ENCODE measurements at regions not wholly inside any gene's neighbourhood (a gene's known extent, or its start where the extent isn't known, plus 50 kb on each side); places are given as distances from the start of the nearest gene placed in this dataset.
A peak's percentile ranks its signal among the peaks of the same experiment; 100 is the strongest.

- ChIA-PET CTCF (interaction anchor here (0.7 kb wide), 2 partner anchors 8 to 15 kb away, joined by 3 read pairs; no protein-coding TSS in a partner anchor), POLR2A (no interaction called here)
- Histone ChIP-seq H3K4me3 (ENCODE audit: low read depth, low read length) (no peak overlapping the region), H3K27ac (ENCODE audit: extremely low read depth, low read depth, low read length) (no peak overlapping the region), H3K4me1 (ENCODE audit: control insufficient read depth, insufficient read depth, low read length) (no peaks in the 10 kb centered on the region; the same call in 1 of the 2 replicates), H3K9me3 (ENCODE audit: control insufficient read depth, insufficient read depth, low read depth, low read length) (no peaks in the 10 kb centered on the region), H3K36me3 (ENCODE audit: control insufficient read depth in 2 of 2, insufficient read depth in 1 of 2, low read length in 2 of 2) (no peaks in the 10 kb centered on the region)
- TF ChIP-seq KLF16 (tag by site-specific recombination; IDR thresholded peaks at IDR 0.05) (no peak), ZNF639 (tag by site-specific recombination; IDR thresholded peaks at IDR 0.05) (no peak), ZFP3 (tag by site-specific recombination; IDR thresholded peaks at IDR 0.05; ENCODE audit: low read depth) (no peak), ZNF10 (tag by site-specific recombination; IDR thresholded peaks at IDR 0.05) (0 out of 2 replicates have a peak, but pooled peaks have one; percentile 21), ZNF433 (tag by site-specific recombination; IDR thresholded peaks at IDR 0.05; ENCODE audit: low read depth) (no peak), ZNF140 (tag by site-specific recombination; IDR thresholded peaks at IDR 0.05) (no peak)
- TF ChIP-seq, protein P1, sequence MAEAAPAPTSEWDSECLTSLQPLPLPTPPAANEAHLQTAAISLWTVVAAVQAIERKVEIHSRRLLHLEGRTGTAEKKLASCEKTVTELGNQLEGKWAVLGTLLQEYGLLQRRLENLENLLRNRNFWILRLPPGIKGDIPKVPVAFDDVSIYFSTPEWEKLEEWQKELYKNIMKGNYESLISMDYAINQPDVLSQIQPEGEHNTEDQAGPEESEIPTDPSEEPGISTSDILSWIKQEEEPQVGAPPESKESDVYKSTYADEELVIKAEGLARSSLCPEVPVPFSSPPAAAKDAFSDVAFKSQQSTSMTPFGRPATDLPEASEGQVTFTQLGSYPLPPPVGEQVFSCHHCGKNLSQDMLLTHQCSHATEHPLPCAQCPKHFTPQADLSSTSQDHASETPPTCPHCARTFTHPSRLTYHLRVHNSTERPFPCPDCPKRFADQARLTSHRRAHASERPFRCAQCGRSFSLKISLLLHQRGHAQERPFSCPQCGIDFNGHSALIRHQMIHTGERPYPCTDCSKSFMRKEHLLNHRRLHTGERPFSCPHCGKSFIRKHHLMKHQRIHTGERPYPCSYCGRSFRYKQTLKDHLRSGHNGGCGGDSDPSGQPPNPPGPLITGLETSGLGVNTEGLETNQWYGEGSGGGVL (tag by site-specific recombination; IDR thresholded peaks at IDR 0.05), result 0 out of 2 replicates have a peak, but pooled peaks have one; percentile 26
These were observed 153.5 kb upstream of the LPP start for GRCh38 chr3:188000361-188000861.

GRCh38 chr3:188001093-188001492 is 152.9 kb upstream of the LPP start:
- Histone ChIP-seq H3K27ac (ENCODE audit: extremely low read depth, low read depth, low read length) (no peak overlapping the region), H3K36me3 (ENCODE audit: control insufficient read depth in 2 of 2, insufficient read depth in 1 of 2, low read length in 2 of 2) (no peaks in the 10 kb centered on the region), H3K4me3 (ENCODE audit: low read depth, low read length) (no peak overlapping the region), H3K9me3 (ENCODE audit: control insufficient read depth, insufficient read depth, low read depth, low read length) (no peaks in the 10 kb centered on the region), H3K4me1 (ENCODE audit: control insufficient read depth, insufficient read depth, low read length) (no peaks in the 10 kb centered on the region; the same call in 1 of the 2 replicates)
- ChIA-PET CTCF (no interaction called here), POLR2A (no interaction called here)
- peak; percentile 92 for TF ChIP-seq ZIC2 (tag by site-specific recombination; IDR thresholded peaks at IDR 0.05)
- TF ChIP-seq SCRT2 (tag by site-specific recombination; IDR thresholded peaks at IDR 0.05), result no peak

- ChIA-PET POLR2A (no interaction called here), CTCF (no interaction called here)
- TF ChIP-seq OVOL3 (tag by site-specific recombination; IDR thresholded peaks at IDR 0.05) (no peak), ZNF133 (tag by site-specific recombination; IDR thresholded peaks at IDR 0.05) (no peak), ZNF488 (tag by site-specific recombination; IDR thresholded peaks at IDR 0.05) (no peak), ZNF707 (tag by site-specific recombination; IDR thresholded peaks at IDR 0.05) (no peak), ZBTB8A (tag by site-specific recombination; IDR thresholded peaks at IDR 0.05) (no peak), ZNF114 (tag by site-specific recombination; IDR thresholded peaks at IDR 0.05) (no peak), ZNF76 (tag by site-specific recombination; IDR thresholded peaks at IDR 0.05; ENCODE audit: borderline replicate concordance, low read depth) (no peak), ZNF792 (tag by site-specific recombination; IDR thresholded peaks at IDR 0.05) (no peak)
- TF ChIP-seq, protein P2, sequence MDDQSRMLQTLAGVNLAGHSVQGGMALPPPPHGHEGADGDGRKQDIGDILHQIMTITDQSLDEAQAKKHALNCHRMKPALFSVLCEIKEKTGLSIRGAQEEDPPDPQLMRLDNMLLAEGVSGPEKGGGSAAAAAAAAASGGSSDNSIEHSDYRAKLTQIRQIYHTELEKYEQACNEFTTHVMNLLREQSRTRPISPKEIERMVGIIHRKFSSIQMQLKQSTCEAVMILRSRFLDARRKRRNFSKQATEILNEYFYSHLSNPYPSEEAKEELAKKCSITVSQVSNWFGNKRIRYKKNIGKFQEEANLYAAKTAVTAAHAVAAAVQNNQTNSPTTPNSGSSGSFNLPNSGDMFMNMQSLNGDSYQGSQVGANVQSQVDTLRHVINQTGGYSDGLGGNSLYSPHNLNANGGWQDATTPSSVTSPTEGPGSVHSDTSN (CRISPR knock-in tag; IDR thresholded peaks at IDR 0.05), result no peak
- TF ChIP-seq, protein P3, sequence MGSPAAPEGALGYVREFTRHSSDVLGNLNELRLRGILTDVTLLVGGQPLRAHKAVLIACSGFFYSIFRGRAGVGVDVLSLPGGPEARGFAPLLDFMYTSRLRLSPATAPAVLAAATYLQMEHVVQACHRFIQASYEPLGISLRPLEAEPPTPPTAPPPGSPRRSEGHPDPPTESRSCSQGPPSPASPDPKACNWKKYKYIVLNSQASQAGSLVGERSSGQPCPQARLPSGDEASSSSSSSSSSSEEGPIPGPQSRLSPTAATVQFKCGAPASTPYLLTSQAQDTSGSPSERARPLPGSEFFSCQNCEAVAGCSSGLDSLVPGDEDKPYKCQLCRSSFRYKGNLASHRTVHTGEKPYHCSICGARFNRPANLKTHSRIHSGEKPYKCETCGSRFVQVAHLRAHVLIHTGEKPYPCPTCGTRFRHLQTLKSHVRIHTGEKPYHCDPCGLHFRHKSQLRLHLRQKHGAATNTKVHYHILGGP (tag by site-specific recombination; IDR thresholded peaks at IDR 0.05), result no peak
- TF ChIP-seq, protein P4, sequence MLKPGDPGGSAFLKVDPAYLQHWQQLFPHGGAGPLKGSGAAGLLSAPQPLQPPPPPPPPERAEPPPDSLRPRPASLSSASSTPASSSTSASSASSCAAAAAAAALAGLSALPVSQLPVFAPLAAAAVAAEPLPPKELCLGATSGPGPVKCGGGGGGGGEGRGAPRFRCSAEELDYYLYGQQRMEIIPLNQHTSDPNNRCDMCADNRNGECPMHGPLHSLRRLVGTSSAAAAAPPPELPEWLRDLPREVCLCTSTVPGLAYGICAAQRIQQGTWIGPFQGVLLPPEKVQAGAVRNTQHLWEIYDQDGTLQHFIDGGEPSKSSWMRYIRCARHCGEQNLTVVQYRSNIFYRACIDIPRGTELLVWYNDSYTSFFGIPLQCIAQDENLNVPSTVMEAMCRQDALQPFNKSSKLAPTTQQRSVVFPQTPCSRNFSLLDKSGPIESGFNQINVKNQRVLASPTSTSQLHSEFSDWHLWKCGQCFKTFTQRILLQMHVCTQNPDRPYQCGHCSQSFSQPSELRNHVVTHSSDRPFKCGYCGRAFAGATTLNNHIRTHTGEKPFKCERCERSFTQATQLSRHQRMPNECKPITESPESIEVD (tag by site-specific recombination; IDR thresholded peaks at IDR 0.05), result no peak
- no peak overlapping the region for H3K27ac ChIP-seq (ENCODE audit: extremely low read depth, low read depth, low read length)
- no peaks in the 10 kb centered on the region for H3K36me3 ChIP-seq (ENCODE audit: control insufficient read depth in 2 of 2, insufficient read depth in 1 of 2, low read length in 2 of 2)
- H3K4me3 ChIP-seq (ENCODE audit: low read depth, low read length), result no peak overlapping the region
- H3K9me3 ChIP-seq (ENCODE audit: control insufficient read depth, insufficient read depth, low read depth, low read length), result no peaks in the 10 kb centered on the region
- H3K4me1 ChIP-seq (ENCODE audit: control insufficient read depth, insufficient read depth, low read length), result no peaks in the 10 kb centered on the region; the same call in 1 of the 2 replicates
These were observed 152.0 kb upstream of the LPP start for GRCh38 chr3:188001926-188002325.

Measured in HEK293 (cell line).